SK-N-SH treated with all-trans-retinoic acid at 6 μM for 48 hours (cell line): ENCODE measurements at regions not wholly inside any gene's neighbourhood (a gene's known extent, or its start where the extent isn't known, plus 50 kb on each side); places are given as distances from the start of the nearest gene placed in this dataset.

ENCODE experiments used
- CSDC2 ChIP-seq: fragments of 250-450 bp; sonication (Bioruptor Pico); IDR thresholded peaks from 2 replicates; pipeline ENCODE4 v1.5.0; 2020; ENCODE audit warnings: mild to moderate bottlenecking, moderate library complexity
- PPARA ChIP-seq: fragments of 250-450 bp; sonication (Bioruptor Pico); IDR thresholded peaks from 2 replicates; pipeline ENCODE4 v1.5.0; 2020; ENCODE audit warnings: mild to moderate bottlenecking, borderline replicate concordance
- TF ChIP-seq, protein P1 (sequence below): fragments of 250-450 bp; sonication (Bioruptor Pico); IDR thresholded peaks from 2 replicates; pipeline ENCODE4 v1.8.0; 2020; ENCODE audit warnings: mild to moderate bottlenecking, moderate library complexity, borderline replicate concordance
- TF ChIP-seq, protein P2 (sequence below): fragments of 250-450 bp; sonication (Bioruptor Pico); IDR thresholded peaks from 2 replicates; pipeline ENCODE4 v1.5.1; 2021; ENCODE audit warnings: mild to moderate bottlenecking, moderate library complexity

DNA sequence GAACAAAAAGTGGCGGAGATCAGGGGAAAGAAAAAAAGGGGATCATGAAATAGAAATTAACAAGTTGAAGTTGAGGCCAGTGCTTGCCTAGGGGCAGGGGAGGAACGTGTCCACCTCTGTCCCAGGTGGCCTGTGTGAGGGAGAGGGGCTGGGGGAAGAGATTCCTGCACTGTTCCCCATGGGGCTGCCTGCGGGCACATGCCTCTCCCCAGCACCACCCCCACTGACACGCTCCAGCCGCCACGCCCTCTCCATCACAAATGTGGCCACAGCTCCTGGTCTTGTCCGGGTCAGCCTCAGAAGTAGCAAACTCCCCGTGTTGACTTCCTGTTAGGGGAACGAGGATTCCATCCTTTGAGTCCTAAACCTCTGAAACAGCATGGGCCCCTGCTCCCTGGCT is 161.2 kb downstream of the GLI2 start:
- TF ChIP-seq, protein P1, sequence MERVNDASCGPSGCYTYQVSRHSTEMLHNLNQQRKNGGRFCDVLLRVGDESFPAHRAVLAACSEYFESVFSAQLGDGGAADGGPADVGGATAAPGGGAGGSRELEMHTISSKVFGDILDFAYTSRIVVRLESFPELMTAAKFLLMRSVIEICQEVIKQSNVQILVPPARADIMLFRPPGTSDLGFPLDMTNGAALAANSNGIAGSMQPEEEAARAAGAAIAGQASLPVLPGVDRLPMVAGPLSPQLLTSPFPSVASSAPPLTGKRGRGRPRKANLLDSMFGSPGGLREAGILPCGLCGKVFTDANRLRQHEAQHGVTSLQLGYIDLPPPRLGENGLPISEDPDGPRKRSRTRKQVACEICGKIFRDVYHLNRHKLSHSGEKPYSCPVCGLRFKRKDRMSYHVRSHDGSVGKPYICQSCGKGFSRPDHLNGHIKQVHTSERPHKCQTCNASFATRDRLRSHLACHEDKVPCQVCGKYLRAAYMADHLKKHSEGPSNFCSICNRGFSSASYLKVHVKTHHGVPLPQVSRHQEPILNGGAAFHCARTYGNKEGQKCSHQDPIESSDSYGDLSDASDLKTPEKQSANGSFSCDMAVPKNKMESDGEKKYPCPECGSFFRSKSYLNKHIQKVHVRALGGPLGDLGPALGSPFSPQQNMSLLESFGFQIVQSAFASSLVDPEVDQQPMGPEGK (CRISPR knock-in tag) = no peak
- TF ChIP-seq PPARA (CRISPR knock-in tag) = no peak
- TF ChIP-seq, protein P2, sequence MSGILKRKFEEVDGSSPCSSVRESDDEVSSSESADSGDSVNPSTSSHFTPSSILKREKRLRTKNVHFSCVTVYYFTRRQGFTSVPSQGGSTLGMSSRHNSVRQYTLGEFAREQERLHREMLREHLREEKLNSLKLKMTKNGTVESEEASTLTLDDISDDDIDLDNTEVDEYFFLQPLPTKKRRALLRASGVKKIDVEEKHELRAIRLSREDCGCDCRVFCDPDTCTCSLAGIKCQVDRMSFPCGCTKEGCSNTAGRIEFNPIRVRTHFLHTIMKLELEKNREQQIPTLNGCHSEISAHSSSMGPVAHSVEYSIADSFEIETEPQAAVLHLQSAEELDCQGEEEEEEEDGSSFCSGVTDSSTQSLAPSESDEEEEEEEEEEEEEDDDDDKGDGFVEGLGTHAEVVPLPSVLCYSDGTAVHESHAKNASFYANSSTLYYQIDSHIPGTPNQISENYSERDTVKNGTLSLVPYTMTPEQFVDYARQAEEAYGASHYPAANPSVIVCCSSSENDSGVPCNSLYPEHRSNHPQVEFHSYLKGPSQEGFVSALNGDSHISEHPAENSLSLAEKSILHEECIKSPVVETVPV (CRISPR knock-in tag) = no peak
- no peak for TF ChIP-seq CSDC2 (CRISPR knock-in tag)
